ENCODE measurements at regions not wholly inside any gene's neighbourhood (a gene's known extent, or its start where the extent isn't known, plus 50 kb on each side); places are given as distances from the start of the nearest gene placed in this dataset.

DNA sequence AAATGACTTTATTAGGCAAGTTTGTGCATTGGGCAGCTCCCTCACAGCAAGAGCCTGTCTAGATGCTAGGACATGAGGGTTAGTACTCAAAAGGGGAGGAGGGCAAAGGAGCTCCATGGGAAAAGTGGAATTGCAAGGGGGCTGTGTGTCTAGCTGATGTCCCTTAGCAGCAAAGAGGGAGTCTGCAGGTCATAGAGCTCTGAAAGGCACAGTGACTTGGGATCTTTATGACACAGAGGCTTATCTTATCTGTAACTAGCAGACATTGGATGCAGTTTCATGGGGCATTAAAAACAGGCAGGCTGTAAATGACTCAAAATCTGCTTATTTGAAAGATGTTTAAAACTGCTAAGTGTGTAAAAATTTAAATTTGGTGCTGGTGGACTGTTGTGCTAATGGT lies 556.2 kb upstream of the FZD8 start:
- H3K4me3 Mint-ChIP-seq = no peak overlapping the region
- no peaks in the 10 kb centered on the region for H3K36me3 ChIP-seq (ENCODE audit: control insufficient read depth, insufficient read depth, low read length)

GRCh38 chr10:36195364-36195763 lies 553.3 kb upstream of the FZD8 start:
- no peak overlapping the region for H3K27ac Mint-ChIP-seq
- no peaks in the 10 kb centered on the region for H3K27me3 ChIP-seq (ENCODE audit: control insufficient read depth, insufficient read depth, low read length)

More for the DNA sequence above, 556.2 kb upstream of the FZD8 start:
- H3K4me1 ChIP-seq (ENCODE audit: control insufficient read depth, insufficient read depth, low read length, poor library complexity, severe bottlenecking) = no peaks in the 10 kb centered on the region
- H3K27me3 ChIP-seq (ENCODE audit: control insufficient read depth, insufficient read depth, low read length) = no peaks in the 10 kb centered on the region
- ATAC-seq (ENCODE audit: low read depth in 2 of 2) (no peak), DNase-seq (no peak)
- H3K27me3 Mint-ChIP-seq = no peaks in the 10 kb centered on the region
- peaks cover 0 to 28% (median 6%) of the 10 kb centered on the region in 7 donors for H3K9me3 Mint-ChIP-seq
- H3K4me3 ChIP-seq (ENCODE audit: low read depth, low read length) = no peak overlapping the region
- no peak overlapping the region for H3K27ac ChIP-seq (ENCODE audit: insufficient read depth, low read length, poor library complexity, severe bottlenecking)
- peaks cover 3% of the 10 kb centered on the region for H3K36me3 Mint-ChIP-seq
- H3K27ac Mint-ChIP-seq = no peak overlapping the region
- H3K4me1 Mint-ChIP-seq = no peaks in the 10 kb centered on the region
- H3K9me3 ChIP-seq (ENCODE audit: control insufficient read depth in 2 of 2, low read length in 2 of 2) = peaks cover 3 to 18% of the 10 kb centered on the region in 2 experiments

DNA sequence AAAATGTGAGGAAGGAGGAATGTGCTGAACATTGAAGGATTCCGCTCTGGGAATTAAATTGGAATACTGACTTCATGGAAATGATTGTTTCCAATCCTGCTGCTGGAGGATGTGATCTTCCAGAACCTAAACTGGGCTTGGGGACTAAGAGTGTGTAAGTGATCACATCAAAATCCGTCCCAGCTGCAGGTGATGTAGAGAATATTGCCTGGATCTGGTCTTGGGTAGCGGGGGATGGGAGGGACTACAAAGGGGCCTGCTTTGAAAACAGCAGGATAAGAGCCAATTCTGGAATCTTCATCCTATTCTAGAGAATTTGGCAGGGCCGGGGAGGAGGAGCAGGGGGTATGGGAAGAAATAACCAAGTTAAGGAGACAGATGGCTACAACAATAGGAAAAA lies 552.2 kb upstream of the FZD8 start:
- Histone ChIP-seq H3K4me3 (ENCODE audit: low read depth, low read length) (no peak overlapping the region), H3K27me3 (ENCODE audit: control insufficient read depth, insufficient read depth, low read length) (no peaks in the 10 kb centered on the region), H3K9me3 (ENCODE audit: control insufficient read depth in 2 of 2, low read length in 2 of 2) (peaks cover 4 to 31% of the 10 kb centered on the region in 2 experiments), H3K4me1 (ENCODE audit: control insufficient read depth, insufficient read depth, low read length, poor library complexity, severe bottlenecking) (no peaks in the 10 kb centered on the region), H3K36me3 (ENCODE audit: control insufficient read depth, insufficient read depth, low read length) (no peaks in the 10 kb centered on the region), H3K27ac (ENCODE audit: insufficient read depth, low read length, poor library complexity, severe bottlenecking) (no peak overlapping the region)
- Mint-ChIP-seq H3K4me3 (no peak overlapping the region), H3K27me3 (no peaks in the 10 kb centered on the region), H3K4me1 (no peaks in the 10 kb centered on the region), H3K27ac (no peak overlapping the region), H3K9me3 (peaks cover 6 to 34% (median 12%) of the 10 kb centered on the region in 7 donors), H3K36me3 (peaks cover 3% of the 10 kb centered on the region)
- DNase-seq (no peak), ATAC-seq (ENCODE audit: low read depth in 2 of 2) (no peak)

More at GRCh38 chr10:36195364-36195763, 553.3 kb upstream of the FZD8 start:
- no peaks in the 10 kb centered on the region for H3K4me1 Mint-ChIP-seq
- H3K36me3 Mint-ChIP-seq = peaks cover 3% of the 10 kb centered on the region
- no peak overlapping the region for H3K4me3 ChIP-seq (ENCODE audit: low read depth, low read length)
- DNase-seq (no peak), ATAC-seq (ENCODE audit: low read depth in 2 of 2) (no peak)
- peaks cover 0 to 31% (median 12%) of the 10 kb centered on the region in 7 donors for H3K9me3 Mint-ChIP-seq
- no peak overlapping the region for H3K4me3 Mint-ChIP-seq
- H3K27ac ChIP-seq (ENCODE audit: insufficient read depth, low read length, poor library complexity, severe bottlenecking) = no peak overlapping the region
- H3K9me3 ChIP-seq (ENCODE audit: control insufficient read depth in 2 of 2, low read length in 2 of 2) = peaks cover 4 to 31% of the 10 kb centered on the region in 2 experiments
- no peaks in the 10 kb centered on the region for H3K27me3 Mint-ChIP-seq
- no peaks in the 10 kb centered on the region for H3K36me3 ChIP-seq (ENCODE audit: control insufficient read depth, insufficient read depth, low read length)
- H3K4me1 ChIP-seq (ENCODE audit: control insufficient read depth, insufficient read depth, low read length, poor library complexity, severe bottlenecking) = no peaks in the 10 kb centered on the region

DNA sequence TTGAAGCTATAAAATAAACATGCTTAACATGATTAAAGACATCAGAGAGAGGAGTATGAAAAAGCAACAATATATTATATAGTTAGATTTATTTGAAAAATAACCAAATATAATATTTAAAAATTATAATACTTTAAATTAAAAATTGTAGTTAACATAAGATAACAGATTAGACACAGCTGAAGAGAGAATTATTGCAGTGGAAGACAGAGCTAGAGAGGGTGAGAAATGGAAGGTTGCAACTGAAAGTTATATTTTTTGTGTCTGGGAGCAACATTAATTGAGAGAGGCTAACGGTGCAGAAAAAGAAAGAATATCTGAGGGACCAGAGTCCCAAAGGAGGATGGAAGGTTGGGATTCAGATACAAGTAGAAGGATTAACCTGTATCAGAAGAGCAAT lies 548.9 kb upstream of the FZD8 start:
- no peaks in the 10 kb centered on the region for H3K27me3 ChIP-seq (ENCODE audit: control insufficient read depth, insufficient read depth, low read length)
- H3K9me3 ChIP-seq (ENCODE audit: control insufficient read depth in 2 of 2, low read length in 2 of 2) = peaks cover 4 to 31% of the 10 kb centered on the region in 2 experiments
- H3K4me3 ChIP-seq (ENCODE audit: low read depth, low read length) = no peak overlapping the region
- H3K4me1 ChIP-seq (ENCODE audit: control insufficient read depth, insufficient read depth, low read length, poor library complexity, severe bottlenecking) = no peaks in the 10 kb centered on the region
- Mint-ChIP-seq H3K4me3 (no peak overlapping the region), H3K36me3 (peaks cover 3% of the 10 kb centered on the region), H3K27ac (no peak overlapping the region), H3K27me3 (no peaks in the 10 kb centered on the region), H3K4me1 (no peaks in the 10 kb centered on the region), H3K9me3 (peaks cover 6 to 45% (median 15%) of the 10 kb centered on the region in 7 donors)
- H3K36me3 ChIP-seq (ENCODE audit: control insufficient read depth, insufficient read depth, low read length) = no peaks in the 10 kb centered on the region
- DNase-seq (no peak), ATAC-seq (ENCODE audit: low read depth in 2 of 2) (no peak)
- no peak overlapping the region for H3K27ac ChIP-seq (ENCODE audit: insufficient read depth, low read length, poor library complexity, severe bottlenecking)

DNA sequence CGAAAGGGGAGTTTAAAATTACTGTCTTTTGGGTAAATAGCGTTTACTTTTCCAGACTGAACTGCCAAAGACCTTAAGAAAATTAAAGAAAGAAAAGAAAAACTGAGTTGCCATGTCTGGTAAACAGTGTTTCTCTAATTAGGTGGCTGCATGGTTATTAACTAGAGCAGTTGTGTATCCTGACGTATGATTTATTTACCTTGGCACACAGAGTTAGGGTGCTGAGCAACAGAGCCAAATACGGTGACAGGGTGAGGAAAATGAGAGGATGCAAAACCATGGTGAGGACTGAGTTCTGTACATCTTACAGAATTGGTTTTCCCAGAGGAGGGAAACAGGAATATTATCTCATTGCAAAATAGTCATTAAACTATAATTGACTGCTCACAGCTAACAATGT lies 546.4 kb upstream of the FZD8 start:
- Histone ChIP-seq H3K9me3 (ENCODE audit: control insufficient read depth in 2 of 2, low read length in 2 of 2) (peaks cover 4 to 26% of the 10 kb centered on the region in 2 experiments), H3K36me3 (ENCODE audit: control insufficient read depth, insufficient read depth, low read length) (no peaks in the 10 kb centered on the region), H3K27me3 (ENCODE audit: control insufficient read depth, insufficient read depth, low read length) (no peaks in the 10 kb centered on the region), H3K27ac (ENCODE audit: insufficient read depth, low read length, poor library complexity, severe bottlenecking) (no peak overlapping the region), H3K4me3 (ENCODE audit: low read depth, low read length) (no peak overlapping the region), H3K4me1 (ENCODE audit: control insufficient read depth, insufficient read depth, low read length, poor library complexity, severe bottlenecking) (no peaks in the 10 kb centered on the region)
- no peak overlapping the region for H3K27ac Mint-ChIP-seq
- ATAC-seq (ENCODE audit: low read depth in 2 of 2) (no peak), DNase-seq (no peak)
- no peak overlapping the region for H3K4me3 Mint-ChIP-seq
- H3K4me1 Mint-ChIP-seq = no peaks in the 10 kb centered on the region
- no peaks in the 10 kb centered on the region for H3K36me3 Mint-ChIP-seq
- peaks cover 6 to 37% (median 13%) of the 10 kb centered on the region in 7 donors for H3K9me3 Mint-ChIP-seq
- H3K27me3 Mint-ChIP-seq = no peaks in the 10 kb centered on the region

- DNase-seq (no peak), ATAC-seq (ENCODE audit: low read depth in 2 of 2) (no peak)
- no peak overlapping the region for H3K4me3 ChIP-seq (ENCODE audit: low read depth, low read length)
- Mint-ChIP-seq H3K4me3 (no peak overlapping the region), H3K36me3 (no peaks in the 10 kb centered on the region), H3K4me1 (no peaks in the 10 kb centered on the region), H3K9me3 (peaks cover 6 to 33% (median 13%) of the 10 kb centered on the region in 7 donors), H3K27ac (no peak overlapping the region), H3K27me3 (no peaks in the 10 kb centered on the region)
- H3K36me3 ChIP-seq (ENCODE audit: control insufficient read depth, insufficient read depth, low read length) = no peaks in the 10 kb centered on the region
- H3K4me1 ChIP-seq (ENCODE audit: control insufficient read depth, insufficient read depth, low read length, poor library complexity, severe bottlenecking) = no peaks in the 10 kb centered on the region
- no peak overlapping the region for H3K27ac ChIP-seq (ENCODE audit: insufficient read depth, low read length, poor library complexity, severe bottlenecking)
- H3K9me3 ChIP-seq (ENCODE audit: control insufficient read depth in 2 of 2, low read length in 2 of 2) = peaks cover 4 to 26% of the 10 kb centered on the region in 2 experiments
- H3K27me3 ChIP-seq (ENCODE audit: control insufficient read depth, insufficient read depth, low read length) = no peaks in the 10 kb centered on the region
Measured at GRCh38 chr10:36188080-36188453, 546.0 kb upstream of the FZD8 start.

GRCh38 chr10:36187380-36188079 lies 545.4 kb upstream of the FZD8 start:
- no peaks in the 10 kb centered on the region for H3K4me1 ChIP-seq (ENCODE audit: control insufficient read depth, insufficient read depth, low read length, poor library complexity, severe bottlenecking)
- no peaks in the 10 kb centered on the region for H3K27me3 ChIP-seq (ENCODE audit: control insufficient read depth, insufficient read depth, low read length)
- peaks cover 4 to 21% of the 10 kb centered on the region in 2 experiments for H3K9me3 ChIP-seq (ENCODE audit: control insufficient read depth in 2 of 2, low read length in 2 of 2)
- Mint-ChIP-seq H3K36me3 (no peaks in the 10 kb centered on the region), H3K27me3 (no peaks in the 10 kb centered on the region), H3K4me1 (no peaks in the 10 kb centered on the region), H3K27ac (no peak overlapping the region), H3K4me3 (no peak overlapping the region), H3K9me3 (peaks cover 5 to 30% (median 11%) of the 10 kb centered on the region in 7 donors)
- no peak overlapping the region for H3K4me3 ChIP-seq (ENCODE audit: low read depth, low read length)
- H3K36me3 ChIP-seq (ENCODE audit: control insufficient read depth, insufficient read depth, low read length) = no peaks in the 10 kb centered on the region
- DNase-seq (no peak), ATAC-seq (ENCODE audit: low read depth in 2 of 2) (no peak)
- no peak overlapping the region for H3K27ac ChIP-seq (ENCODE audit: insufficient read depth, low read length, poor library complexity, severe bottlenecking)

- no peaks in the 10 kb centered on the region for H3K4me1 ChIP-seq (ENCODE audit: control insufficient read depth, insufficient read depth, low read length, poor library complexity, severe bottlenecking)
- no peak overlapping the region for H3K4me3 ChIP-seq (ENCODE audit: low read depth, low read length)
- Mint-ChIP-seq H3K4me1 (no peaks in the 10 kb centered on the region), H3K27ac (no peak overlapping the region), H3K36me3 (no peaks in the 10 kb centered on the region), H3K9me3 (peaks cover 0 to 21% (median 7%) of the 10 kb centered on the region in 7 donors), H3K27me3 (no peaks in the 10 kb centered on the region), H3K4me3 (no peak overlapping the region)
- peaks cover 0 to 13% of the 10 kb centered on the region in 2 experiments for H3K9me3 ChIP-seq (ENCODE audit: control insufficient read depth in 2 of 2, low read length in 2 of 2)
- no peaks in the 10 kb centered on the region for H3K36me3 ChIP-seq (ENCODE audit: control insufficient read depth, insufficient read depth, low read length)
- DNase-seq (no peak), ATAC-seq (ENCODE audit: low read depth in 2 of 2) (no peak)
- H3K27ac ChIP-seq (ENCODE audit: insufficient read depth, low read length, poor library complexity, severe bottlenecking) = no peak overlapping the region
- no peaks in the 10 kb centered on the region for H3K27me3 ChIP-seq (ENCODE audit: control insufficient read depth, insufficient read depth, low read length)
Measured at GRCh38 chr10:36185097-36185496, 543.0 kb upstream of the FZD8 start.
